HCT116 (cell line): ENCODE measurements at regions not wholly inside any gene's neighbourhood (a gene's known extent, or its start where the extent isn't known, plus 50 kb on each side); places are given as distances from the start of the nearest gene placed in this dataset.
"Not testable (repeated sequence)": the region's sequence is repeated elsewhere in the genome, so short reads cannot be mapped to it uniquely, and the experiment has no call there.

Experiments used
- ATAC-seq: fragments of 200-7000 bp; cut with Tn5 transposase; 2 replicates; pipeline ENCODE4 v1.9.1; 2020; ENCODE audit warnings: mild to moderate bottlenecking, moderate library complexity
- BruUV-seq: library from RNA; stranded (reverse); fragments of 400-500 nt; replicated peaks from 2 replicates; lab custom pipeline; 2021; lab: Mats Ljungman, UMichigan
- CTCF ChIA-PET: fragments of 300-600 bp; sonication (Branson Sonifier 250); formaldehyde crosslinking; loops from one replicate; lab custom pipeline; 2021; ENCODE audit warnings: antibody characterized with exemption; lab: Charles Lee
- POLR2A ChIA-PET: fragments of 300-600, 350-600 bp; sonication (Branson Sonifier 250); formaldehyde crosslinking; loops from one replicate; lab custom pipeline; 2021; ENCODE audit warnings: antibody characterized with exemption; lab: Charles Lee
- RAD21 ChIA-PET, 2 experiments: fragments of 300-600 bp; sonication (Branson Sonifier 250); formaldehyde crosslinking; loops; one replicate each; lab custom pipeline; 2023; ENCODE audit warnings: low total read pairs in 2 of 2; ENCODE audit not compliant: uncharacterized antibody in 2 of 2, unreplicated experiment in 2 of 2, low non-redundant PET in 1 of 2; lab: Charles Lee
- DNase-seq: peaks from one replicate; pipeline ENCODE4 v3.0.0-alpha.2; 2010; ENCODE audit warnings: low read depth, low spot score
- H2AFZ ChIP-seq: fragments of 200-600 bp; shearing (Covaris generic), sonication (generic); 2 replicates; pipeline ENCODE4 v1.6.1; 2017; ENCODE audit warnings: low read depth, mixed run types, mixed read lengths, antibody characterized with exemption, low read length; ENCODE audit not compliant: poor library complexity, severe bottlenecking
- H3K27ac ChIP-seq: 2 replicates; pipeline ENCODE4 v1.5.1; 2012; ENCODE audit warnings: low read depth, low read length
- H3K27me3 ChIP-seq: fragments of 200-600 bp; sonication (generic); 2 replicates; pipeline ENCODE4 v1.6.1; 2016; ENCODE audit warnings: mixed run types, low read length, mixed read lengths; ENCODE audit not compliant: insufficient read depth
- H3K36me3 ChIP-seq, 2 experiments: fragments of 200-500 bp in 1 of 2; fragments of 200-600 bp in 1 of 2; sonication (Bioruptor generic) in 1 of 2; sonication (generic) in 1 of 2; 2 replicates each; pipeline versions ENCODE4 v1.5.1 to v1.6.1; 2014 to 2016; ENCODE audit warnings: low read length in 2 of 2, inconsistent platforms in 1 of 2, mixed read lengths in 1 of 2, mixed run types in 1 of 2; ENCODE audit not compliant: insufficient read depth in 2 of 2, control insufficient read depth in 1 of 2
- H3K4me1 ChIP-seq, 2 experiments: fragments of 200-600 bp in 1 of 2; sonication (generic) in 1 of 2; 2 replicates each; pipeline versions ENCODE4 v1.5.1 to v1.6.1; 2012 to 2017; ENCODE audit warnings: low read length in 2 of 2, inconsistent platforms in 1 of 2, mild to moderate bottlenecking in 1 of 2, mixed read lengths in 1 of 2, mixed run types in 1 of 2, moderate library complexity in 1 of 2; ENCODE audit not compliant: insufficient read depth in 2 of 2, control insufficient read depth in 1 of 2
- H3K4me2 ChIP-seq: fragments of 200-600 bp; sonication (generic); 2 replicates; pipeline ENCODE4 v1.6.1; 2017; ENCODE audit warnings: mixed run types, low read length, mixed read lengths
- H3K4me3 ChIP-seq, 2 experiments: fragments of 200-600 bp in 1 of 2; sonication (generic) in 1 of 2; replicated peaks in 1 of 2; 2 replicates each; pipeline ENCODE4 v1.5.1; 2011 to 2016; ENCODE audit warnings: low read length in 2 of 2, control low read depth in 1 of 2, low read depth in 1 of 2, mild to moderate bottlenecking in 1 of 2, mixed read lengths in 1 of 2, mixed run types in 1 of 2
- H3K79me2 ChIP-seq: fragments of 200-600 bp; sonication (generic); 2 replicates; pipeline ENCODE4 v1.6.1; 2017; ENCODE audit warnings: mild to moderate bottlenecking, mixed run types, low read length, moderate library complexity, mixed read lengths; ENCODE audit not compliant: insufficient read depth
- H3K9ac ChIP-seq: fragments of 200-600 bp; sonication (generic); 2 replicates; pipeline ENCODE4 v1.6.1; 2016; ENCODE audit warnings: low read length, mixed read lengths
- H3K9me2 ChIP-seq: fragments of 200-600 bp; sonication (generic), shearing (Covaris generic); 2 replicates; pipeline ENCODE4 v1.6.1; 2017; ENCODE audit warnings: mixed run types, mild to moderate bottlenecking, moderate library complexity; ENCODE audit not compliant: insufficient read depth
- H3K9me3 ChIP-seq, 2 experiments: fragments of 200-500 bp in 1 of 2; fragments of 200-600 bp in 1 of 2; sonication (Bioruptor generic) in 1 of 2; sonication (generic) in 1 of 2; 2 replicates each; pipeline ENCODE4 v1.6.1; 2014 to 2017; ENCODE audit warnings: low read length in 2 of 2, mixed read lengths in 2 of 2, inconsistent platforms in 1 of 2, low read depth in 1 of 2, mild to moderate bottlenecking in 1 of 2, mixed run types in 1 of 2, moderate library complexity in 1 of 2; ENCODE audit not compliant: control insufficient read depth in 1 of 2, insufficient read depth in 1 of 2
- H4K20me1 ChIP-seq: fragments of 200-600 bp; sonication (generic), shearing (Covaris generic); 2 replicates; pipeline ENCODE4 v1.6.1; 2017; ENCODE audit warnings: mixed run types, mild to moderate bottlenecking, moderate library complexity; ENCODE audit not compliant: insufficient read depth
- EGR1 ChIP-seq: IDR thresholded peaks from 2 replicates; pipeline ENCODE4 v1.6.1; 2012; ENCODE audit warnings: low read depth
- ELF1 ChIP-seq: IDR thresholded peaks from 2 replicates; pipeline ENCODE4 v1.6.1; 2012; ENCODE audit warnings: low read depth, borderline replicate concordance
- EZH2 ChIP-seq: fragments of 200-600 bp; sonication (generic); IDR thresholded peaks from 2 replicates; pipeline ENCODE4 v1.6.1; 2017; ENCODE audit warnings: antibody characterized with exemption, mixed run types
- TCF7L2 ChIP-seq: IDR thresholded peaks from 2 replicates; pipeline ENCODE4 v1.7.0; 2011; ENCODE audit warnings: borderline replicate concordance, inconsistent platforms; ENCODE audit not compliant: insufficient read depth, insufficient read length; ENCODE audit errors: extremely low read depth
- intact Hi-C: fragments of 100-400 bp; cut with micrococcal nuclease; formaldehyde crosslinking; loops from 2 replicates; pipeline ENCODE4 v1.10.0; 2022
- TF ChIP-seq, protein P1 (sequence below): IDR thresholded peaks from 2 replicates; pipeline ENCODE4 v1.6.1; 2012
- TF ChIP-seq, protein P2 (sequence below), 3 experiments: fragments of 200-600 bp in 1 of 3; sonication (generic) in 1 of 3; IDR thresholded peaks in 2 of 3; conservative IDR thresholded peaks in 1 of 3; 2 replicates each; pipeline ENCODE4 v1.5.1; 2012 to 2017; ENCODE audit warnings: low read depth in 2 of 3, low read length in 2 of 3, antibody characterized with exemption in 1 of 3, borderline replicate concordance in 1 of 3, control low read depth in 1 of 3, mild to moderate bottlenecking in 1 of 3, mixed read lengths in 1 of 3, mixed run types in 1 of 3, moderate library complexity in 1 of 3; ENCODE audit not compliant: insufficient read depth in 1 of 3

DNA sequence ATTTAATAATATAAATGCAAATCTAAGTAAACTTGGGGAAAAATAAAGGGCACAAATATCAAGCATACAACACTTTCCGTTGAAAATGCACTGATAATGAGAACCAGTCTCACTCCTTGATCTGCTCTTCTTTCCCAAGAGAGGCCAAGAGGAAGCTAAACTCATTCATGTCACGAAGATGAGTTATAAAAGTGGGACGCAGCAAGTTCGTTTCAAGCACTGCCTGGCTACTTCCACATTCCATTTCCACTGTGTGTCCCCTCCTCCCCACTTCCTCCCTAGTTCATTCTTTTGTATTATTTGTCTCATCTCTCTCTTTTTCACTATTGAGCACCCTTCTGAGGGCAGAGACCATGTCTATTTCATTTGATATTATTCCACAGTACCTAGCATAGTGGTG, 158.1 kb downstream of the SLC24A2 start:
- Histone ChIP-seq H3K4me2 (no peak overlapping the region), H2AFZ (no peak overlapping the region), H3K4me1 (no peaks in the 10 kb centered on the region), H3K27me3 (peaks cover 13% of the 10 kb centered on the region)
- BruUV-seq: no TSS peak
- ChIA-PET POLR2A (no interaction called here), RAD21 (no interaction called here), CTCF (no interaction called here)
- intact Hi-C loops: no loop called here
- no peak for ATAC-seq
- no peak for TF ChIP-seq TCF7L2
- no peak for TF ChIP-seq EZH2
- no peak for TF ChIP-seq ELF1
- no peak for TF ChIP-seq EGR1
- TF ChIP-seq, all 23 proteins: peak for 0
- no peaks in the 10 kb centered on the region for H4K20me1 ChIP-seq
- H3K79me2 ChIP-seq: no peaks in the 10 kb centered on the region
- no peaks in the 10 kb centered on the region for H3K36me3 ChIP-seq
- H3K9me2 ChIP-seq: no peaks in the 10 kb centered on the region
- H3K9me3 ChIP-seq: no peaks in the 10 kb centered on the region
- H3K4me3 ChIP-seq: no peak overlapping the region
- no peak for DNase-seq
- no peak overlapping the region for H3K9ac ChIP-seq
- no peak overlapping the region for H3K27ac ChIP-seq

DNA sequence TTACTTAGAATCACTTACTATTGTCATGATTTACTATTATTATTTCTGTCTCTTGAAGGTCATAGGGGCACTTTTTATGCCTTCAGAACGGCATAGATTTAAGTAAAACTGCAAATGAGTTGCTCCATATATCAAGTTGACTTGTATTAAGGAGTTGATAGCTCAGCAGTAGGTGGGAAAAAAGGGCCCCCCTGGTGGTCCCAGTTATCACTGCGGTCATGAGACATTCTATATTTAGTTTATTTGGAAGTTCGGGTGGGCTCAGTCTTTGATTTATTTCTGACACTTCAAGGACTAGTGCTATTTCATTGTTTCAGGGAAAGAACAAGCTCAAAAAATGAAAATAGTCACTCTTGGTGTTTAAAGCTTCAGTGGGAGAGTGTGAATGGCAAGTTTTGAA, 159.3 kb downstream of the SLC24A2 start:
- Histone ChIP-seq H3K27ac (no peak overlapping the region), H3K27me3 (peaks cover 13% of the 10 kb centered on the region), H3K9ac (no peak overlapping the region), H3K4me1 (no peaks in the 10 kb centered on the region), H3K9me2 (no peaks in the 10 kb centered on the region), H3K36me3 (no peaks in the 10 kb centered on the region), H3K79me2 (no peaks in the 10 kb centered on the region), H3K4me3 (no peak overlapping the region), H3K9me3 (no peaks in the 10 kb centered on the region), H4K20me1 (no peaks in the 10 kb centered on the region), H3K4me2 (no peak overlapping the region), H2AFZ (no peak overlapping the region)
- TF ChIP-seq, protein P1, sequence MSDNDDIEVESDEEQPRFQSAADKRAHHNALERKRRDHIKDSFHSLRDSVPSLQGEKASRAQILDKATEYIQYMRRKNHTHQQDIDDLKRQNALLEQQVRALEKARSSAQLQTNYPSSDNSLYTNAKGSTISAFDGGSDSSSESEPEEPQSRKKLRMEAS: no peak
- TF ChIP-seq, protein P2, sequence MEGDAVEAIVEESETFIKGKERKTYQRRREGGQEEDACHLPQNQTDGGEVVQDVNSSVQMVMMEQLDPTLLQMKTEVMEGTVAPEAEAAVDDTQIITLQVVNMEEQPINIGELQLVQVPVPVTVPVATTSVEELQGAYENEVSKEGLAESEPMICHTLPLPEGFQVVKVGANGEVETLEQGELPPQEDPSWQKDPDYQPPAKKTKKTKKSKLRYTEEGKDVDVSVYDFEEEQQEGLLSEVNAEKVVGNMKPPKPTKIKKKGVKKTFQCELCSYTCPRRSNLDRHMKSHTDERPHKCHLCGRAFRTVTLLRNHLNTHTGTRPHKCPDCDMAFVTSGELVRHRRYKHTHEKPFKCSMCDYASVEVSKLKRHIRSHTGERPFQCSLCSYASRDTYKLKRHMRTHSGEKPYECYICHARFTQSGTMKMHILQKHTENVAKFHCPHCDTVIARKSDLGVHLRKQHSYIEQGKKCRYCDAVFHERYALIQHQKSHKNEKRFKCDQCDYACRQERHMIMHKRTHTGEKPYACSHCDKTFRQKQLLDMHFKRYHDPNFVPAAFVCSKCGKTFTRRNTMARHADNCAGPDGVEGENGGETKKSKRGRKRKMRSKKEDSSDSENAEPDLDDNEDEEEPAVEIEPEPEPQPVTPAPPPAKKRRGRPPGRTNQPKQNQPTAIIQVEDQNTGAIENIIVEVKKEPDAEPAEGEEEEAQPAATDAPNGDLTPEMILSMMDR (IDR thresholded peaks at IDR 0.05 in 2 of 3, conservative IDR thresholded peaks at IDR 0.05 in 1 of 3; ENCODE audit: borderline replicate concordance in 1 of 3, insufficient read depth in 1 of 3, low read depth in 2 of 3, low read length in 2 of 3): 0 out of 6 replicates have a peak, but pooled peaks of 1 of the 3 experiments have one; percentile 9
- BruUV-seq: no TSS peak
- POLR2A ChIA-PET: no interaction called here
- intact Hi-C loops: no loop called here
- no peak for ATAC-seq
- CTCF ChIA-PET: no interaction called here
- RAD21 ChIA-PET: no interaction called here
- DNase-seq: no peak

DNA sequence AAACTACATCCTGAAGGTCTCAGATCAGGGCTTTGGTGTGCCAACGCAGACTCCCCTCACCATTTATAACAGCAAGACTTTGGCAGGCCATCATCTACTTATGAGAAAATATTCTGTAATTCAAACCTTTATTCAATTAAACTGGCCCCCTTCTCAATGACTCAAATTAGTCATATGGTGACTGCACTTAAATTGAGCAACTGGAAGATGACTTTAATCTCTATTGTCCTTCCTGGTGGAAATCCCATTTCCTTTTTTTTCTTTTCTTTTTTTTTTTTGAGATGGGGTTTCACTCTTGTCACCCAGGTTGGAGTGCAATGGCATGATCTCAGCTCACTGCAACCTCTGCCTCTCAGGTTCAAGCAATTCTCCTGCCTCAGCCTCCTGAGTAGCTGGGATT, 163.4 kb downstream of the SLC24A2 start:
- H3K27ac ChIP-seq, ATAC-seq, intact Hi-C loops, H3K79me2 ChIP-seq, CTCF ChIA-PET, H2AFZ ChIP-seq, H3K4me2 ChIP-seq, H3K4me3 ChIP-seq, BruUV-seq, H3K9me2 ChIP-seq, H3K9ac ChIP-seq, H3K4me1 ChIP-seq, H4K20me1 ChIP-seq, DNase-seq, H3K9me3 ChIP-seq, H3K36me3 ChIP-seq, POLR2A ChIA-PET, RAD21 ChIA-PET: not testable (repeated sequence)
- peaks cover 38% of the 10 kb centered on the region for H3K27me3 ChIP-seq
